Omental fat pad (tissue), 3 donors: ENCODE measurements at regions not wholly inside any gene's neighbourhood (a gene's known extent, or its start where the extent isn't known, plus 50 kb on each side); places are given as distances from the start of the nearest gene placed in this dataset.

Experiments used
- ATAC-seq: fragments of 150-250 bp; one replicate; pipeline ENCODE4 v1.9.1; 2016; ENCODE audit warnings: mild to moderate bottlenecking, moderate library complexity; ENCODE audit not compliant: low FRiP score
- DNase-seq: peaks from one replicate; pipeline ENCODE4 v3.0.0-alpha.2; 2019; ENCODE audit warnings: low spot score
- TF ChIP-seq, protein P1 (sequence below), 3 donors: fragments of 450-650 bp; IDR thresholded peaks; one replicate each; pipeline ENCODE4 v1.5.1; 2016 to 2017; ENCODE audit warnings: antibody characterized with exemption in 3 of 3, mild to moderate bottlenecking in 3 of 3, moderate library complexity in 2 of 3

GRCh38 chr10:59012839-59013238 is 163.6 kb upstream of the PHYHIPL start:
- ATAC-seq (no peak), DNase-seq (no peak)
- TF ChIP-seq, protein P1, sequence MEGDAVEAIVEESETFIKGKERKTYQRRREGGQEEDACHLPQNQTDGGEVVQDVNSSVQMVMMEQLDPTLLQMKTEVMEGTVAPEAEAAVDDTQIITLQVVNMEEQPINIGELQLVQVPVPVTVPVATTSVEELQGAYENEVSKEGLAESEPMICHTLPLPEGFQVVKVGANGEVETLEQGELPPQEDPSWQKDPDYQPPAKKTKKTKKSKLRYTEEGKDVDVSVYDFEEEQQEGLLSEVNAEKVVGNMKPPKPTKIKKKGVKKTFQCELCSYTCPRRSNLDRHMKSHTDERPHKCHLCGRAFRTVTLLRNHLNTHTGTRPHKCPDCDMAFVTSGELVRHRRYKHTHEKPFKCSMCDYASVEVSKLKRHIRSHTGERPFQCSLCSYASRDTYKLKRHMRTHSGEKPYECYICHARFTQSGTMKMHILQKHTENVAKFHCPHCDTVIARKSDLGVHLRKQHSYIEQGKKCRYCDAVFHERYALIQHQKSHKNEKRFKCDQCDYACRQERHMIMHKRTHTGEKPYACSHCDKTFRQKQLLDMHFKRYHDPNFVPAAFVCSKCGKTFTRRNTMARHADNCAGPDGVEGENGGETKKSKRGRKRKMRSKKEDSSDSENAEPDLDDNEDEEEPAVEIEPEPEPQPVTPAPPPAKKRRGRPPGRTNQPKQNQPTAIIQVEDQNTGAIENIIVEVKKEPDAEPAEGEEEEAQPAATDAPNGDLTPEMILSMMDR (IDR thresholded peaks at IDR 0.05) = no peak

- DNase-seq (no peak), ATAC-seq (no peak)
- TF ChIP-seq, protein P1 (IDR thresholded peaks at IDR 0.05) = no peak
Observed at GRCh38 chr10:59016043-59016442, 160.4 kb upstream of the PHYHIPL start.

- no peak for ATAC-seq
- TF ChIP-seq, protein P1 (IDR thresholded peaks at IDR 0.05) = no peak
- no peak for DNase-seq
Observed at GRCh38 chr10:59018977-59019376, 157.5 kb upstream of the PHYHIPL start.

DNA sequence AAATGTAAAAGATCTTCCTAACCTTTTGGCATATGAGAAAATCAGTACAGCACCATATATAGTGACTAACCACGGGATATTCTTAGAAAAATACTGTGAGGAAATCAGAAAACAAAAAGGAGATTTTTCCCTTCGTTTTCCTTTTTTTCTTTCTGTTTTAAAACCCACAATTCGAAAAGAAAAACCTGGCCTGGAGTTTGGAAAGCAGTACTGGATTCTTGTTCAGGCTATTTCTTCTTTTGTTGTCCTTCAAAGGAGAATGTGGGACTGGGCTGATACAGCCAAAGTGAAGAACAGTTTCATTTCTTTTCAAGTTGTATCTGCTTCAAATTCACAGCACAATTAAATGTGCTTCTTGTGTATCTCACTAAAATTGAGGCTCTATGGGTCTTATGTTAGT is 156.8 kb upstream of the PHYHIPL start:
- TF ChIP-seq, protein P1 (IDR thresholded peaks at IDR 0.05) = no peak
- no peak for DNase-seq
- no peak for ATAC-seq

- TF ChIP-seq, protein P1 (IDR thresholded peaks at IDR 0.05) = no peak
- ATAC-seq (no peak), DNase-seq (no peak)
Observed at GRCh38 chr10:59020502-59020901, 155.9 kb upstream of the PHYHIPL start.

- DNase-seq = no peak
- TF ChIP-seq, protein P1 (IDR thresholded peaks at IDR 0.05) = no peak
- ATAC-seq = no peak
Observed at GRCh38 chr10:59025981-59026765, 150.3 kb upstream of the PHYHIPL start.

DNA sequence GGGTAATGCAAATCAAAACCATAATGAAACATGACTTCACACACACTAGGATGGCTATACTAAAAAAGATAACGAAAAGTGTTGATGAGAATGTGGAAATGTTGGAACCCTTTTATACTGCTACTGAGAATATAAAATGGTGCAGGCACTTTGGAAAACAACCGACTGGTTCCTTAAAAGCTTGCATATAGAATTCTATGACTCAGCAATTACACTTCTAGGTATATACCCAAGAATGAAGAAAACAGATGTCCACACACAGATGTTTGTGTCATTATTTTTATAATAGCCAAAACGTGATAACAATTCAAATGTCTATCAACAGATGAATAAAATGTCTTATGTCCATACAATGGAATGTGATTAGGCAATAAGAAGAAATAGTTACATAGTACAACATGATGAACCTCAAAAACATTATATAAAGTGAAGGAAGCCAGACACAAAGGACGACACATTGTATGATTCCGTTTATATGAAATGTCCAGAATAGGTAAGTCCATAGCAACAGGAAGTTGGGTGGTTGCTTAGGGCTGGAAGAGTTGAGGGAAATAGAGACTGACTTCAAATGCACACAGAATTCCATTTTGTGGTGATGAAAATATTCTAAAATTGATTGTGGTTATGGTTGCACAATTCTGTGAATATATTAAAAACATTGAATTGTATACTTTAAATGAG is 148.3 kb upstream of the PHYHIPL start:
- ATAC-seq = no peak
- TF ChIP-seq, protein P1 (IDR thresholded peaks at IDR 0.05) = no peak
- no peak for DNase-seq
